Adrenal gland (tissue), 5 donors: ENCODE measurements at regions not wholly inside any gene's neighbourhood (a gene's known extent, or its start where the extent isn't known, plus 50 kb on each side); places are given as distances from the start of the nearest gene placed in this dataset.

Experiments used
- CTCF ChIP-seq, 6 experiments: fragments of 450-650 bp in 4 of 6; fragments of 200-600 bp in 2 of 6; sonication (generic) in 1 of 6; IDR thresholded peaks; 1 replicate in 5 of 6; 2 replicates in 1 of 6; pipeline versions ENCODE4 v1.5.1 to v1.8.0; 2016 to 2021; ENCODE audit warnings: antibody characterized with exemption in 6 of 6, mild to moderate bottlenecking in 2 of 6, moderate library complexity in 1 of 6
- POLR2A ChIP-seq, 2 donors: fragments of 450-650 bp; IDR thresholded peaks; one replicate each; pipeline ENCODE4 v1.6.1; 2017; ENCODE audit warnings: antibody characterized with exemption in 2 of 2, mild to moderate bottlenecking in 2 of 2, moderate library complexity in 1 of 2
- donor health status: DM: no; HTN: no; CAD: no.

GRCh38 chr12:27905285-27906126 is 67.0 kb downstream of the PTHLH start:
- TF ChIP-seq CTCF (IDR thresholded peaks at IDR 0.05), result no peak
- no peak for TF ChIP-seq POLR2A (IDR thresholded peaks at IDR 0.05)
